ENCODE measurements at regions not wholly inside any gene's neighbourhood (a gene's known extent, or its start where the extent isn't known, plus 50 kb on each side); places are given as distances from the start of the nearest gene placed in this dataset.
"Not testable (repeated sequence)": the region's sequence is repeated elsewhere in the genome, so short reads cannot be mapped to it uniquely, and the experiment has no call there.

GRCh38 chr3:103210583-103210982, 775.8 kb downstream of the ZPLD1 start:
- no peak for DNase-seq

GRCh38 chr3:103218146-103218545, 783.3 kb downstream of the ZPLD1 start:
- DNase-seq, result peak; percentile 5

- no peak for DNase-seq
Measured at GRCh38 chr3:103218793-103219192, 784.0 kb downstream of the ZPLD1 start.

GRCh38 chr3:103227651-103228050, 792.8 kb downstream of the ZPLD1 start:
- no peak for DNase-seq

- no peak for DNase-seq
Measured at GRCh38 chr3:103247459-103247858, 812.6 kb downstream of the ZPLD1 start.

- DNase-seq, result not testable (repeated sequence)
Measured at GRCh38 chr3:103254827-103255226, 820.0 kb downstream of the ZPLD1 start.

GRCh38 chr3:103269287-103269686, 834.5 kb downstream of the ZPLD1 start:
- no peak for DNase-seq

GRCh38 chr3:103271575-103271974, 836.8 kb downstream of the ZPLD1 start:
- no peak for DNase-seq

GRCh38 chr3:103295974-103296570, 861.3 kb downstream of the ZPLD1 start:
- DNase-seq, result no peak

- DNase-seq, result not testable (repeated sequence)
Measured at GRCh38 chr3:103297502-103297901, 862.7 kb downstream of the ZPLD1 start.

- DNase-seq, result no peak
Measured at GRCh38 chr3:103306104-103306503, 871.3 kb downstream of the ZPLD1 start.

GRCh38 chr3:103308921-103309320, 874.1 kb downstream of the ZPLD1 start:
- DNase-seq, result no peak

- no peak for DNase-seq
Measured at GRCh38 chr3:103319912-103320311, 885.1 kb downstream of the ZPLD1 start.

GRCh38 chr3:103337179-103337845, 902.5 kb downstream of the ZPLD1 start:
- no peak for DNase-seq

GRCh38 chr3:103341078-103341606, 906.3 kb downstream of the ZPLD1 start:
- no peak for DNase-seq

GRCh38 chr3:103342205-103342731, 907.5 kb downstream of the ZPLD1 start:
- no peak for DNase-seq

GRCh38 chr3:103349760-103350159, 914.9 kb downstream of the ZPLD1 start:
- no peak for DNase-seq

- no peak for DNase-seq
Measured at GRCh38 chr3:103365467-103365866, 930.7 kb downstream of the ZPLD1 start.

- DNase-seq, result no peak
Measured at GRCh38 chr3:103367481-103367880, 932.7 kb downstream of the ZPLD1 start.

- DNase-seq, result no peak
Measured at GRCh38 chr3:103371411-103371810, 936.6 kb downstream of the ZPLD1 start.

- DNase-seq, result no peak
Measured at GRCh38 chr3:103372031-103372430, 937.2 kb downstream of the ZPLD1 start.

GRCh38 chr3:103380391-103380790, 945.6 kb downstream of the ZPLD1 start:
- DNase-seq, result no peak

- DNase-seq, result no peak
Measured at GRCh38 chr3:103381296-103382079, 946.7 kb downstream of the ZPLD1 start.

Data from suppressor macrophage treated with lipopolysaccharide for 4 hours (primary cell).